K562 (cell line): ENCODE measurements at regions not wholly inside any gene's neighbourhood (a gene's known extent, or its start where the extent isn't known, plus 50 kb on each side); places are given as distances from the start of the nearest gene placed in this dataset.

ENCODE experiments used
- ARHGAP35 ChIP-seq: fragments of 450-650 bp; IDR thresholded peaks from 2 replicates; pipeline ENCODE4 v1.6.1; 2018; ENCODE audit not compliant: partially characterized antibody
- ARNT ChIP-seq, 2 experiments: fragments of 450-650 bp; IDR thresholded peaks; 2 replicates each; pipeline ENCODE4 v1.6.1; 2016; ENCODE audit warnings: mild to moderate bottlenecking in 1 of 2
- ATF3 ChIP-seq, 2 experiments: fragments of 450-650 bp in 1 of 2; sonication (generic) in 1 of 2; formaldehyde crosslinking in 1 of 2; IDR thresholded peaks in 1 of 2; conservative IDR thresholded peaks in 1 of 2; 2 replicates each; pipeline versions ENCODE4 v1.6.1 to v1.8.1; 2016 to 2023; ENCODE audit warnings: mild to moderate bottlenecking in 2 of 2, moderate library complexity in 2 of 2, inconsistent platforms in 1 of 2, missing genetic modification reagents in 1 of 2
- BHLHE40 ChIP-seq: IDR thresholded peaks from 2 replicates; pipeline ENCODE4 v1.6.1; 2011; ENCODE audit warnings: low read length, improper control_type of control experiment
- BMI1 ChIP-seq: fragments of 150-350 bp; IDR thresholded peaks from 2 replicates; pipeline ENCODE4 v1.6.1; 2014; ENCODE audit warnings: low read length
- BRD9 ChIP-seq: fragments of 450-650 bp; IDR thresholded peaks from 2 replicates; pipeline ENCODE4 v1.6.1; 2018; ENCODE audit warnings: low read depth; ENCODE audit not compliant: partially characterized antibody
- CEBPG ChIP-seq, 3 experiments: fragments of 200-800 bp in 1 of 3; sonication (Bioruptor generic) in 1 of 3; sonication (generic) in 1 of 3; formaldehyde crosslinking in 1 of 3; IDR thresholded peaks in 2 of 3; conservative IDR thresholded peaks in 1 of 3; 2 replicates each; pipeline versions ENCODE4 v1.6.1 to v1.8.0; 2016 to 2022; ENCODE audit warnings: missing compliant biosample characterization in 2 of 3, missing genetic modification characterization in 2 of 3, mild to moderate bottlenecking in 1 of 3, missing genetic modification reagents in 1 of 3
- E2F6 ChIP-seq, 2 experiments: IDR thresholded peaks; 2 replicates each; pipeline ENCODE4 v1.6.1; 2011; ENCODE audit warnings: borderline replicate concordance in 1 of 2, control low read depth in 1 of 2, low read depth in 1 of 2, low read length in 1 of 2, mild to moderate bottlenecking in 1 of 2, mixed read lengths in 1 of 2, moderate library complexity in 1 of 2; ENCODE audit not compliant: insufficient read depth in 1 of 2, insufficient read length in 1 of 2, poor library complexity in 1 of 2, severe bottlenecking in 1 of 2; ENCODE audit errors: extremely low read depth in 1 of 2
- E4F1 ChIP-seq: fragments of 250-450 bp; sonication (Bioruptor Pico); IDR thresholded peaks from 2 replicates; pipeline ENCODE4 v1.5.0; 2021; ENCODE audit warnings: mild to moderate bottlenecking, borderline replicate concordance
- EGR1 ChIP-seq: fragments of 450-650 bp; conservative IDR thresholded peaks from 2 replicates; pipeline ENCODE4 v1.6.1; 2017; ENCODE audit warnings: mild to moderate bottlenecking
- ELF1 ChIP-seq: fragments of 200-800 bp; sonication (Bioruptor generic); IDR thresholded peaks from 2 replicates; pipeline ENCODE4 v1.6.1; 2016; ENCODE audit warnings: missing genetic modification characterization, missing compliant biosample characterization
- EP400 ChIP-seq: fragments of 450-650 bp; IDR thresholded peaks from 2 replicates; pipeline ENCODE4 v1.6.1; 2017; ENCODE audit warnings: antibody characterized with exemption, mild to moderate bottlenecking, moderate library complexity
- HES1 ChIP-seq: fragments of 450-650 bp; IDR thresholded peaks from 2 replicates; pipeline ENCODE4 v1.6.1; 2016; ENCODE audit warnings: low read depth, mild to moderate bottlenecking, moderate library complexity
- PHB ChIP-seq: fragments of 250-450 bp; sonication (Bioruptor Pico); IDR thresholded peaks from 2 replicates; pipeline ENCODE4 v1.5.0; 2021
- PRMT5 ChIP-seq: sonication (generic); formaldehyde crosslinking; IDR thresholded peaks from 2 replicates; pipeline ENCODE4 v1.5.0; 2020; ENCODE audit warnings: missing genetic modification reagents
- SAFB2 ChIP-seq: fragments of 200-400 bp; formaldehyde crosslinking; IDR thresholded peaks from 2 replicates; pipeline ENCODE4 v1.6.1; 2018; ENCODE audit warnings: borderline replicate concordance, low read length, low read depth, moderate library complexity; ENCODE audit not compliant: severe bottlenecking
- ZMIZ1 ChIP-seq, 2 experiments: fragments of 150-350 bp in 1 of 2; IDR thresholded peaks; 2 replicates each; pipeline ENCODE4 v1.6.1; 2012 to 2016; ENCODE audit warnings: low read depth in 2 of 2, low read length in 2 of 2, mild to moderate bottlenecking in 1 of 2, moderate library complexity in 1 of 2
- ZNF589 ChIP-seq: fragments of 200-800 bp; sonication (Bioruptor generic); IDR thresholded peaks from 2 replicates; pipeline ENCODE4 v1.6.1; 2016; ENCODE audit warnings: low read depth, missing genetic modification characterization, missing compliant biosample characterization

- no peak for TF ChIP-seq SAFB2
- no peak for TF ChIP-seq ELF1 (tag)
- TF ChIP-seq EP400 = no peak
- no peak for TF ChIP-seq E4F1 (CRISPR knock-in tag)
- no peak for TF ChIP-seq E2F6 (IDR thresholded peaks at IDR 0.05; ENCODE audit: borderline replicate concordance in 1 of 2, extremely low read depth in 1 of 2, insufficient read depth in 1 of 2, insufficient read length in 1 of 2, low read depth in 1 of 2, low read length in 1 of 2, poor library complexity in 1 of 2, severe bottlenecking in 1 of 2)
- TF ChIP-seq EGR1 = 0 out of 2 replicates have a peak, but pooled peaks have one; percentile 6
- no peak for TF ChIP-seq PRMT5
- TF ChIP-seq ARNT (IDR thresholded peaks at IDR 0.05) = no peak
- TF ChIP-seq HES1 = no peak
- no peak for TF ChIP-seq ZMIZ1 (IDR thresholded peaks at IDR 0.05; ENCODE audit: low read depth in 2 of 2, low read length in 2 of 2)
- no peak for TF ChIP-seq CEBPG (CRISPR knock-in tag; IDR thresholded peaks at IDR 0.05)
- TF ChIP-seq CEBPG (tag; conservative IDR thresholded peaks at IDR 0.05 in 1 of 2, IDR thresholded peaks at IDR 0.05 in 1 of 2) = no peak
- TF ChIP-seq ZNF589 (CRISPR knock-in tag) = no peak
- no peak for TF ChIP-seq BMI1
- TF ChIP-seq PHB = no peak
- no peak for TF ChIP-seq ARHGAP35
- no peak for TF ChIP-seq BHLHE40
- no peak for TF ChIP-seq BRD9
- TF ChIP-seq ATF3 (IDR thresholded peaks at IDR 0.05) = peak; percentile 36; the same call in 1 of the 2 replicates
- no peak for TF ChIP-seq ATF3 (CRISPR knock-in tag; conservative IDR thresholded peaks at IDR 0.05)
These were observed 424.3 kb downstream of the RPS24 start (continued) for GRCh38 chr10:78457804-78458482.
